Gastroesophageal sphincter (tissue), 4 donors: ENCODE measurements at regions not wholly inside any gene's neighbourhood (a gene's known extent, or its start where the extent isn't known, plus 50 kb on each side); places are given as distances from the start of the nearest gene placed in this dataset.
"Not testable (repeated sequence)": the region's sequence is repeated elsewhere in the genome, so short reads cannot be mapped to it uniquely, and the experiment has no call there.

ENCODE experiments used
- ATAC-seq: fragments of 150-250 bp; one replicate; pipeline ENCODE4 v1.9.1; 2016; ENCODE audit warnings: mild to moderate bottlenecking, moderate library complexity
- H3K27ac ChIP-seq, 4 donors: fragments of 200-600 bp; sonication (generic) in 3 of 4; 1 replicate in 3 of 4; 2 replicates in 1 of 4; pipeline ENCODE4 v1.5.1; 2016 to 2019
- H3K27me3 ChIP-seq: fragments of 200-600 bp; sonication (generic); one replicate; pipeline ENCODE4 v1.5.1; 2019
- H3K36me3 ChIP-seq, 2 donors: fragments of 200-600 bp; sonication (generic); one replicate each; pipeline ENCODE4 v1.5.1; 2019; ENCODE audit warnings: control low read depth in 1 of 2
- H3K4me1 ChIP-seq, 3 donors: fragments of 200-600 bp; sonication (generic); 1 replicate in 2 of 3; 2 replicates in 1 of 3; pipeline ENCODE4 v1.5.1; 2016 to 2019; ENCODE audit warnings: control low read depth in 2 of 3
- H3K4me3 ChIP-seq, 2 donors: fragments of 200-600 bp; sonication (generic); one replicate each; pipeline ENCODE4 v1.5.1; 2019; ENCODE audit warnings: mild to moderate bottlenecking in 1 of 2, moderate library complexity in 1 of 2
- H3K9me3 ChIP-seq, 3 donors: fragments of 200-600 bp; sonication (generic); one replicate each; pipeline ENCODE4 v1.5.1; 2017 to 2019; ENCODE audit warnings: control low read depth in 2 of 3
- EP300 ChIP-seq: sonication (generic); formaldehyde crosslinking; IDR thresholded peaks from one replicate; pipeline ENCODE4 v1.6.1; 2017; ENCODE audit warnings: antibody characterized with exemption, mild to moderate bottlenecking
- POLR2A ChIP-seq, 2 donors: fragments of 450-650 bp; IDR thresholded peaks; one replicate each; pipeline ENCODE4 v1.6.1; 2017; ENCODE audit warnings: antibody characterized with exemption in 2 of 2, mild to moderate bottlenecking in 2 of 2, moderate library complexity in 1 of 2
- POLR2AphosphoS5 ChIP-seq: sonication (generic); formaldehyde crosslinking; IDR thresholded peaks from one replicate; pipeline ENCODE4 v1.6.1; 2017; ENCODE audit warnings: antibody characterized with exemption
- WGBS, 2 donors: methylation state at CpG; one replicate each; pipeline ENCODE4 v1.1.5; 2018; ENCODE audit warnings: low coverage in 1 of 2; 5-methylcytosine and 5-hydroxymethylcytosine counted together
- TF ChIP-seq, protein P1 (sequence below), 4 experiments: fragments of 200-600 bp in 2 of 4; fragments of 450-650 bp in 2 of 4; sonication (generic) in 1 of 4; IDR thresholded peaks; one replicate each; pipeline ENCODE4 v1.5.1; 2017 to 2019; ENCODE audit warnings: antibody characterized with exemption in 4 of 4, mild to moderate bottlenecking in 2 of 4, moderate library complexity in 2 of 4

DNA sequence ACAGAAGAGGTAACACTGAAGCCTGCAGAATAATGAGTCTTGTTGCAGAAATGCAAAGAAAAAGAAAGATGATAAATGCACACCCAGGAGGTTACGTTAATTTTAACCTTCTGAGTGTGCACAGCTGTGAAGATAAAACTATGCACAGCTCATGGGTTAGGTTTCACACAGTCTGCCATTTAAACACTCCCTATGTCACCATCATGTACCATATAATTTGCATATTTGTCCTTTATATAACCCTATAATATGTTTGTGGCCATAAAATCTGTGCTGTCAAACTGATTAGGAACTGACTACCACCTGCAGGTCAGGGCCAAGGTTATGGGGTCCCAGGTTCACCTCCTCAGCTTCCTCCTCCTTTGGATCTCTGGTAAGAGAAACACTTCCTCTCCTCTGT lies 205.5 kb downstream of the RPIA start:
- WGBS, 2 donors, result 27 to 44% methylated on average over 1 of the region's 1 CpG
- no peaks in the 10 kb centered on the region for H3K9me3 ChIP-seq
- peaks cover 24% of the 10 kb centered on the region for H3K27me3 ChIP-seq
- H3K4me3 ChIP-seq, result no peak overlapping the region
- H3K4me1 ChIP-seq, result no peaks in the 10 kb centered on the region
- TF ChIP-seq, protein P1, sequence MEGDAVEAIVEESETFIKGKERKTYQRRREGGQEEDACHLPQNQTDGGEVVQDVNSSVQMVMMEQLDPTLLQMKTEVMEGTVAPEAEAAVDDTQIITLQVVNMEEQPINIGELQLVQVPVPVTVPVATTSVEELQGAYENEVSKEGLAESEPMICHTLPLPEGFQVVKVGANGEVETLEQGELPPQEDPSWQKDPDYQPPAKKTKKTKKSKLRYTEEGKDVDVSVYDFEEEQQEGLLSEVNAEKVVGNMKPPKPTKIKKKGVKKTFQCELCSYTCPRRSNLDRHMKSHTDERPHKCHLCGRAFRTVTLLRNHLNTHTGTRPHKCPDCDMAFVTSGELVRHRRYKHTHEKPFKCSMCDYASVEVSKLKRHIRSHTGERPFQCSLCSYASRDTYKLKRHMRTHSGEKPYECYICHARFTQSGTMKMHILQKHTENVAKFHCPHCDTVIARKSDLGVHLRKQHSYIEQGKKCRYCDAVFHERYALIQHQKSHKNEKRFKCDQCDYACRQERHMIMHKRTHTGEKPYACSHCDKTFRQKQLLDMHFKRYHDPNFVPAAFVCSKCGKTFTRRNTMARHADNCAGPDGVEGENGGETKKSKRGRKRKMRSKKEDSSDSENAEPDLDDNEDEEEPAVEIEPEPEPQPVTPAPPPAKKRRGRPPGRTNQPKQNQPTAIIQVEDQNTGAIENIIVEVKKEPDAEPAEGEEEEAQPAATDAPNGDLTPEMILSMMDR (IDR thresholded peaks at IDR 0.05), result no peak
- no peak for TF ChIP-seq EP300
- no peak for TF ChIP-seq POLR2AphosphoS5
- TF ChIP-seq POLR2A (IDR thresholded peaks at IDR 0.05), result no peak
- ATAC-seq, result no peak
- H3K27ac ChIP-seq, result no peak overlapping the region
- no peaks in the 10 kb centered on the region for H3K36me3 ChIP-seq

DNA sequence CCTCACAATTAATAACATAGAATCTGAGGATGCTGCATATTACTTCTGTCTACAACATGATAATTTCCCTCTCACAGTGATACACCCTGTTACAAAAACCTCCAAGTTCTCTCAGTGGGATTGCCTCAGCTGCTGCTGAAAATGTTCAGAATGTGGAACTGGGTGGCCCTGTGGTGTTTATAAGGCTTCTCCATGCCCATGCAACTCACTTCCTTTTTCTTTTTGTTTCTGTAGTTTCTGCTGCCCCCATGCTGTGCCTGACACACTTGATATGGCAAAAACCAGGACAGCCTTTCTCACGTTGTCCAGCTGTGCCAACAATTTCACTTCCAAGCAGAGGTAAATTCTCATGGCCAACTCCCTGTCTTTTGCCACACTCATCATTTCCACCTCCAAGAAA lies 206.2 kb downstream of the RPIA start:
- Histone ChIP-seq H3K27ac (no peak overlapping the region), H3K9me3 (no peaks in the 10 kb centered on the region), H3K4me3 (no peak overlapping the region), H3K27me3 (peaks cover 24% of the 10 kb centered on the region), H3K36me3 (no peaks in the 10 kb centered on the region), H3K4me1 (no peaks in the 10 kb centered on the region)
- 8 to 13% methylated on average over 1 of the region's 1 CpG for WGBS, 2 donors
- no peak for TF ChIP-seq POLR2A (IDR thresholded peaks at IDR 0.05)
- TF ChIP-seq POLR2AphosphoS5, result no peak
- TF ChIP-seq, protein P1 (IDR thresholded peaks at IDR 0.05), result no peak
- no peak for TF ChIP-seq EP300
- ATAC-seq, result no peak

DNA sequence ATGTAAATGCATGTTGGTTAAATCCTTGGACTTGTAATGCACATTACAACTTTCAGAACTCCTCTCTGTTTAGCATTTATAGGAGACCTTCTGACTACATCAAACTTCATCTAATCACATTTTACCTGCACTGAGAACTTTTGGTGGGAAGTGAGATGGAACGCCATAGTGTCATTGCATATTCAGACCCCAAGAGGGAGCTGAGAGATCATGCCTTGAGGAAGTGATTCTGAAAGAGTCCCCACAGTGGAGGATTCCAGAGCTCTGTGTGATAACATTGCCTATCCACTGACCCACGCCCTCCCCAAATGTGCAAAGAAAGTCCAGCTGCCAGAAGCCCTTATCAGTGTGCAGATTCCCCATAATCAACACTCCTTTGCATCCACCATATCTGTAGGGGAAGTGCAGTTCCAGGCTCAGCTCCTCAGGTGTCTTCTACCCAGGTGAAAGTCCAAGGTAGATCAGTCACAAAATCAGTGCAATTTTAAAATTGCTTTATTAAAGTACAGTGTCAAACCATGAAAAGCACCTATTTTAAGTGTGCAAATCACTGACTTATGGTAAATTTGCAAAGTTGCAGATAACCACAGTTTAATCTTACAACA lies 212.4 kb downstream of the RPIA start:
- no peak overlapping the region for H3K27ac ChIP-seq
- H3K27me3 ChIP-seq, result peaks cover 15% of the 10 kb centered on the region
- WGBS, 2 donors, result 8 to 19% methylated on average over 2 of the region's 2 CpGs
- H3K4me1 ChIP-seq, result no peaks in the 10 kb centered on the region
- H3K36me3 ChIP-seq, result no peaks in the 10 kb centered on the region
- no peak for TF ChIP-seq POLR2A (IDR thresholded peaks at IDR 0.05)
- TF ChIP-seq, protein P1 (IDR thresholded peaks at IDR 0.05), result peak; percentile 15 to 55 (median 27)
- H3K9me3 ChIP-seq, result no peaks in the 10 kb centered on the region
- no peak overlapping the region for H3K4me3 ChIP-seq
- ATAC-seq, result no peak

DNA sequence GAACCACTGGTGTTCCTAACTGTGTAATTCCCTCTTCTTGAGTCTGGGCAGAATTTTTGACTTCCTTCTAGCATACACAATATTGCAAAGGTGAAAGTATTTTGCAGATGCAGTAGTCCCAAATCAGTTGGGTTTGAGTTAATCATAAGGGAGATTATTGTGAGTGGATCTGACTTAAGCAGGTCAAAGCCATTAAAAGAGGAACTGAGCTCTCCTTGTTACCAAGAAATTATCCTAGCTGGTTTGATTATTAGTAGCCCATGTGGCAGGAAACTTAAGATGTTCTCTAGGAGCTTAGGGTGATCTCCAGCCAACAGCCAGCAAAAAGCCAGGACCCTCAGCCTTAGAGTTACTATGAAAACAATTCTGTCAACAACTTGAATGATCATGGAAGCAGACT lies 221.8 kb downstream of the RPIA start:
- ATAC-seq, result no peak
- no peak for TF ChIP-seq POLR2A (IDR thresholded peaks at IDR 0.05)
- TF ChIP-seq POLR2AphosphoS5, result no peak
- no peak for TF ChIP-seq EP300
- TF ChIP-seq, protein P1 (IDR thresholded peaks at IDR 0.05), result no peak
- H3K27ac ChIP-seq, result no peak overlapping the region

DNA sequence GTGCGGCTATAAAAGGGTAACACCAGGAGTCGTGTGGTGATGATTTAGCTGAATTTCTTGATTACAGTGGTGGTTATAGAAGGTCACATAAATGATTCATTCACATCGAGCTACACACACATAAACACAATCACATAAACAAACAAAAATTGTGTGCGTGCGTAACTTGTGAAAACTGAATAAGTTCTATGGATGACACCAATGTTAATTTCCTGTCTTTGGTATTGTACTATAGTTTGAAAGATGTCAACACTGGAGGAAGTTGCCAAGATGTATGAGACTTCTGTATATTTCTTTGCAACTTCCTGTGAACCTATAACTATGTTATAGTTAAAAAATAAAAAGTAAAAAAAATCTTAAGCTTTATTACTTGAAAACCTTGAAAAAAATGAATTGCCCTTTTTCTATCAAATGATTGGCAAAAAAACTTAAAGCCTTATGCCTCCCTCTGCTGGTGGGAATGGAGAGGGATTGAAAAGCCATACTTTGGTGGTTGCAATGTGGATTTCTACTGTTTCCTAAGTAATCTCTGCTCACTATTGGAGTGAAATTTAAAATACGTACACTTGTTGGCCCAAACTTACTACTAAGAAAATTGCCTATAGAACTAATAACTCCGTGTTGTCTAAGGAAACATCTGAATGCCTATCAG lies 227.7 kb downstream of the RPIA start:
- 51 to 63% methylated on average over 7 of the region's 7 CpGs for WGBS, 2 donors
- no peak for TF ChIP-seq POLR2AphosphoS5
- TF ChIP-seq POLR2A (IDR thresholded peaks at IDR 0.05), result no peak
- no peak for TF ChIP-seq EP300
- TF ChIP-seq, protein P1 (IDR thresholded peaks at IDR 0.05), result peak in 2 of 4 experiments; percentile 13 to 44
- no peak for ATAC-seq
- Histone ChIP-seq H3K9me3 (no peaks in the 10 kb centered on the region), H3K27ac (no peak overlapping the region), H3K36me3 (no peaks in the 10 kb centered on the region), H3K4me3 (no peak overlapping the region), H3K27me3 (peaks cover 26% of the 10 kb centered on the region), H3K4me1 (no peaks in the 10 kb centered on the region)

More for the DNA sequence above, 221.8 kb downstream of the RPIA start:
- peaks cover 34% of the 10 kb centered on the region for H3K27me3 ChIP-seq
- H3K36me3 ChIP-seq, result no peaks in the 10 kb centered on the region
- no peaks in the 10 kb centered on the region for H3K9me3 ChIP-seq
- H3K4me3 ChIP-seq, result no peak overlapping the region
- no peaks in the 10 kb centered on the region for H3K4me1 ChIP-seq

DNA sequence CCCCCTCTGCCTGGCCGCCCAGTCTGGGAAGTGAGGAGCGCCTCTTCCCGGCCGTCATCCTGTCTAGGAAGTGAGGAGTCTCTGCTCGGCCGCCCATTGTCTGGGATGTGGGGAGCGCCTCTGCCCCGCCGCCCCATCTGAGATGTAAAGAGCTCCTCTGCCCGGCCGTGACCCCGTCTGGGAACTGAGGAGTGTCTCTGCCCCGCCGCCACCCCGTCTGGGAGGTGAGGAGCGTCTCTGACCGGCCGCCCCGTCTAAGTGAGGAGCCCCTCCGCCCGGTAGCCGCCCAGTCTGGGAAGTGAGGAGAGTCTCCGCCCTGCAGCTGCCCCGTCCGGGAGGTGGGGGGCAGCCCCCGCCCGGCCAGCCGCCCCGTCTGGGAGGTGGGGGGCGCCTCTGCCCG lies 228.9 kb downstream of the RPIA start:
- H3K4me3 ChIP-seq, ATAC-seq, H3K9me3 ChIP-seq, H3K27ac ChIP-seq, H3K4me1 ChIP-seq, H3K36me3 ChIP-seq: not testable (repeated sequence)
- H3K27me3 ChIP-seq, result peaks cover 20% of the 10 kb centered on the region
- WGBS, 2 donors, result no CpG with 5 or more reads among the region's 31 CpGs
